HG03139 (cell line): ENCODE measurements at regions not wholly inside any gene's neighbourhood (a gene's known extent, or its start where the extent isn't known, plus 50 kb on each side); places are given as distances from the start of the nearest gene placed in this dataset.

ENCODE experiments used
- ATAC-seq: cut with Tn5 transposase; IDR thresholded peaks from one replicate; pipeline ENCODE4 v1.9.1; 2021; ENCODE audit not compliant: unreplicated experiment

GRCh38 chr7:67738145-67738544 is 741.5 kb downstream of the TYW1 start:
- ATAC-seq, result no peak

GRCh38 chr7:67738958-67739357 is 742.3 kb downstream of the TYW1 start:
- no peak for ATAC-seq

GRCh38 chr7:67743501-67743900 is 746.9 kb downstream of the TYW1 start:
- ATAC-seq, result no peak

GRCh38 chr7:67752227-67752626 is 755.6 kb downstream of the TYW1 start:
- no peak for ATAC-seq

- ATAC-seq, result no peak
Observed at GRCh38 chr7:67753891-67754290, 757.3 kb downstream of the TYW1 start.

- ATAC-seq, result no peak
Observed at GRCh38 chr7:67754651-67755050, 758.0 kb downstream of the TYW1 start.

- ATAC-seq, result no peak
Observed at GRCh38 chr7:67758551-67758950, 761.9 kb downstream of the TYW1 start.

GRCh38 chr7:67760971-67761370 is 764.3 kb downstream of the TYW1 start:
- no peak for ATAC-seq

GRCh38 chr7:67762516-67762915 is 765.9 kb downstream of the TYW1 start:
- ATAC-seq, result no peak

- no peak for ATAC-seq
Observed at GRCh38 chr7:67764289-67764688, 767.7 kb downstream of the TYW1 start.

- ATAC-seq, result no peak
Observed at GRCh38 chr7:67765481-67766175, 769.0 kb downstream of the TYW1 start.

GRCh38 chr7:67766906-67767410 is 770.3 kb downstream of the TYW1 start:
- ATAC-seq, result no peak

- ATAC-seq, result no peak
Observed at GRCh38 chr7:67771846-67772605, 775.4 kb downstream of the TYW1 start.

GRCh38 chr7:67773081-67773480 is 776.4 kb downstream of the TYW1 start:
- no peak for ATAC-seq

GRCh38 chr7:67777119-67777518 is 780.5 kb downstream of the TYW1 start:
- ATAC-seq, result no peak

- no peak for ATAC-seq
Observed at GRCh38 chr7:67781841-67782240, 785.2 kb downstream of the TYW1 start.

GRCh38 chr7:67786021-67786420 is 789.4 kb downstream of the TYW1 start:
- no peak for ATAC-seq

- ATAC-seq, result no peak
Observed at GRCh38 chr7:67788669-67789068, 792.0 kb downstream of the TYW1 start.

- ATAC-seq, result no peak
Observed at GRCh38 chr7:67791918-67792317, 795.3 kb downstream of the TYW1 start.

- no peak for ATAC-seq
Observed at GRCh38 chr7:67794544-67794943, 797.9 kb downstream of the TYW1 start.

- no peak for ATAC-seq
Observed at GRCh38 chr7:67803789-67804188, 807.2 kb downstream of the TYW1 start.

- ATAC-seq, result no peak
Observed at GRCh38 chr7:67805921-67806471, 809.4 kb downstream of the TYW1 start.
